ENCODE measurements at regions not wholly inside any gene's neighbourhood (a gene's known extent, or its start where the extent isn't known, plus 50 kb on each side); places are given as distances from the start of the nearest gene placed in this dataset.

- H2AFZ ChIP-seq (ENCODE audit: low read length), result no peak overlapping the region
- no peaks in the 10 kb centered on the region for H3K79me2 ChIP-seq (ENCODE audit: insufficient read depth, low read length)
- H3K4me3 ChIP-seq (ENCODE audit: low read depth, low read length, poor library complexity, severe bottlenecking), result no peak overlapping the region
- H4K20me1 ChIP-seq (ENCODE audit: insufficient read depth, low read length), result no peaks in the 10 kb centered on the region
- no peak overlapping the region for H3K9ac ChIP-seq (ENCODE audit: low read length)
- H3K4me2 ChIP-seq (ENCODE audit: low read length), result no peak overlapping the region
- H3K4me1 ChIP-seq (ENCODE audit: insufficient read depth, low read length, severe bottlenecking), result no peaks in the 10 kb centered on the region
- no peaks in the 10 kb centered on the region for H3K27me3 ChIP-seq (ENCODE audit: insufficient read depth, low read length)
- no peaks in the 10 kb centered on the region for H3K9me3 ChIP-seq (ENCODE audit: low read length)
- no peaks in the 10 kb centered on the region for H3F3A ChIP-seq (ENCODE audit: insufficient read depth, low read length)
- TF ChIP-seq CTCF (IDR thresholded peaks at IDR 0.05; ENCODE audit: low read length) (no peak), EZH2 (IDR thresholded peaks at IDR 0.05; ENCODE audit: borderline replicate concordance, low read length) (no peak)
- no peaks in the 10 kb centered on the region for H3K9me2 ChIP-seq (ENCODE audit: low read depth, low read length)
- no peaks in the 10 kb centered on the region for H3K36me3 ChIP-seq (ENCODE audit: insufficient read depth, low read length)
- no peak overlapping the region for H3K27ac ChIP-seq (ENCODE audit: low read depth, low read length, poor library complexity, severe bottlenecking)
These were observed 189.4 kb upstream of the ALG10 start for GRCh38 chr12:33832900-33833299.

- H3K9me3 ChIP-seq (ENCODE audit: low read length), result no peaks in the 10 kb centered on the region
- no peak overlapping the region for H3K27ac ChIP-seq (ENCODE audit: low read depth, low read length, poor library complexity, severe bottlenecking)
- no peak overlapping the region for H3K4me2 ChIP-seq (ENCODE audit: low read length)
- no peak for TF ChIP-seq CTCF (IDR thresholded peaks at IDR 0.05; ENCODE audit: low read length)
- no peak for TF ChIP-seq EZH2 (IDR thresholded peaks at IDR 0.05; ENCODE audit: borderline replicate concordance, low read length)
- no peaks in the 10 kb centered on the region for H4K20me1 ChIP-seq (ENCODE audit: insufficient read depth, low read length)
- H3K27me3 ChIP-seq (ENCODE audit: insufficient read depth, low read length), result no peaks in the 10 kb centered on the region
- H3K79me2 ChIP-seq (ENCODE audit: insufficient read depth, low read length), result no peaks in the 10 kb centered on the region
- H3K9ac ChIP-seq (ENCODE audit: low read length), result no peak overlapping the region
- no peaks in the 10 kb centered on the region for H3K36me3 ChIP-seq (ENCODE audit: insufficient read depth, low read length)
- no peaks in the 10 kb centered on the region for H3K9me2 ChIP-seq (ENCODE audit: low read depth, low read length)
- no peak overlapping the region for H2AFZ ChIP-seq (ENCODE audit: low read length)
- no peak overlapping the region for H3K4me3 ChIP-seq (ENCODE audit: low read depth, low read length, poor library complexity, severe bottlenecking)
- H3K4me1 ChIP-seq (ENCODE audit: insufficient read depth, low read length, severe bottlenecking), result no peaks in the 10 kb centered on the region
- no peaks in the 10 kb centered on the region for H3F3A ChIP-seq (ENCODE audit: insufficient read depth, low read length)
These were observed 187.6 kb upstream of the ALG10 start for GRCh38 chr12:33834672-33835071.

- H3K4me2 ChIP-seq (ENCODE audit: low read length), result no peak overlapping the region
- no peak overlapping the region for H3K4me3 ChIP-seq (ENCODE audit: low read depth, low read length, poor library complexity, severe bottlenecking)
- H3F3A ChIP-seq (ENCODE audit: insufficient read depth, low read length), result no peaks in the 10 kb centered on the region
- H2AFZ ChIP-seq (ENCODE audit: low read length), result no peak overlapping the region
- H3K4me1 ChIP-seq (ENCODE audit: insufficient read depth, low read length, severe bottlenecking), result no peaks in the 10 kb centered on the region
- TF ChIP-seq EZH2 (IDR thresholded peaks at IDR 0.05; ENCODE audit: borderline replicate concordance, low read length) (no peak), CTCF (IDR thresholded peaks at IDR 0.05; ENCODE audit: low read length) (no peak)
- no peak overlapping the region for H3K9ac ChIP-seq (ENCODE audit: low read length)
- no peaks in the 10 kb centered on the region for H3K9me3 ChIP-seq (ENCODE audit: low read length)
- H3K27ac ChIP-seq (ENCODE audit: low read depth, low read length, poor library complexity, severe bottlenecking), result no peak overlapping the region
- no peaks in the 10 kb centered on the region for H3K79me2 ChIP-seq (ENCODE audit: insufficient read depth, low read length)
- H3K27me3 ChIP-seq (ENCODE audit: insufficient read depth, low read length), result no peaks in the 10 kb centered on the region
- no peaks in the 10 kb centered on the region for H4K20me1 ChIP-seq (ENCODE audit: insufficient read depth, low read length)
- no peaks in the 10 kb centered on the region for H3K36me3 ChIP-seq (ENCODE audit: insufficient read depth, low read length)
- H3K9me2 ChIP-seq (ENCODE audit: low read depth, low read length), result no peaks in the 10 kb centered on the region
These were observed 145.7 kb upstream of the ALG10 start for GRCh38 chr12:33876618-33877017.

Measured in OCI-LY1 (cell line).